Body of pancreas (tissue), 4 donors: ENCODE measurements at regions not wholly inside any gene's neighbourhood (a gene's known extent, or its start where the extent isn't known, plus 50 kb on each side); places are given as distances from the start of the nearest gene placed in this dataset.

Source experiments
- CTCF ChIP-seq, 7 experiments: fragments of 450-650 bp in 4 of 7; fragments of 200-600 bp in 3 of 7; sonication (generic) in 3 of 7; IDR thresholded peaks; one replicate each; pipeline ENCODE4 v1.5.1; 2016 to 2019; ENCODE audit warnings: antibody characterized with exemption in 7 of 7
- POLR2A ChIP-seq, 3 donors: fragments of 450-650 bp; IDR thresholded peaks; one replicate each; pipeline ENCODE4 v1.6.1; 2016; ENCODE audit warnings: antibody characterized with exemption in 3 of 3, mild to moderate bottlenecking in 2 of 3

- TF ChIP-seq CTCF (IDR thresholded peaks at IDR 0.05) (no peak), POLR2A (IDR thresholded peaks at IDR 0.05) (no peak)
These were observed 81.0 kb downstream of the SLC30A10 start for GRCh38 chr1:219847215-219847855.
